HG03095 (cell line): ENCODE measurements at regions not wholly inside any gene's neighbourhood (a gene's known extent, or its start where the extent isn't known, plus 50 kb on each side); places are given as distances from the start of the nearest gene placed in this dataset.

Experiments
- ATAC-seq: cut with Tn5 transposase; IDR thresholded peaks from one replicate; pipeline ENCODE4 v1.9.1; 2021; ENCODE audit warnings: moderate library complexity; ENCODE audit not compliant: unreplicated experiment

DNA sequence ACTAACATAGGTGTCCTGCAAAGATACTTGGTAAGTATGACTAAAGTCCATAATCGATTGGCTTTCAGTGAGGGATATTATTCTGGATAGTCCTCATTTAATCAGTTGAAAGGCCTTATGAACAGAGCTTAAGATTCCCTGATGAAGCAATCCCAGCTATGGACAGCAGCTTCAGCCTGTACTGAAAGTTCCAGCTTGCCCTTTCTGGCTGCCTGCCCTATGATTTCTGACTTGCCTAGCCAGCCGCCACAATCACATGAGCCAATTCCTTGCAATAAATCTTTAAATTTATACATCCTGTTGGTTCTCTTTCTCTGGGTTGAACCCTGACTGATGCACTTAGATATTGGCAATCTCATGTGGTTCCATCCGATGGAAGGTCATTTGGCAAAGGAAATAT lies 759.0 kb upstream of the API5 start:
- no peak for ATAC-seq

DNA sequence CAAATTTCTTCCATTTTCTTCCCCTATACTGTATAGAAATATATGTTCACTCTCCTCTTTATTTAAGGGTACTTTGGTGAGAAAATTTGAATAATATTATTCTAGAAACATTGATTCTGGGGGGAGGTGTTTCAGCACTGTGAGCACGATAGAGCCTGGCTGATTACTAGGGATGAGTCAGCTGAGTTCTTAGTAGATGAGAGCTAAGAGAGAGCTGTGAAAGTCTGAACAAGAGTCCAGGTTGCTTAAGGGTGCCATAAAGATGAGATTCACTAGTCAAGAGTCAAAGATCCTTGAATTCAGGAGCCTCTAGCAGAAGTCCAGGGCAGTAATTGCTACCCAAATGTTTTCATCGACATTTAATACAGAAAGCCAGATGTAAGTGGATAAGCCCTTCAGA lies 756.6 kb upstream of the API5 start:
- no peak for ATAC-seq

DNA sequence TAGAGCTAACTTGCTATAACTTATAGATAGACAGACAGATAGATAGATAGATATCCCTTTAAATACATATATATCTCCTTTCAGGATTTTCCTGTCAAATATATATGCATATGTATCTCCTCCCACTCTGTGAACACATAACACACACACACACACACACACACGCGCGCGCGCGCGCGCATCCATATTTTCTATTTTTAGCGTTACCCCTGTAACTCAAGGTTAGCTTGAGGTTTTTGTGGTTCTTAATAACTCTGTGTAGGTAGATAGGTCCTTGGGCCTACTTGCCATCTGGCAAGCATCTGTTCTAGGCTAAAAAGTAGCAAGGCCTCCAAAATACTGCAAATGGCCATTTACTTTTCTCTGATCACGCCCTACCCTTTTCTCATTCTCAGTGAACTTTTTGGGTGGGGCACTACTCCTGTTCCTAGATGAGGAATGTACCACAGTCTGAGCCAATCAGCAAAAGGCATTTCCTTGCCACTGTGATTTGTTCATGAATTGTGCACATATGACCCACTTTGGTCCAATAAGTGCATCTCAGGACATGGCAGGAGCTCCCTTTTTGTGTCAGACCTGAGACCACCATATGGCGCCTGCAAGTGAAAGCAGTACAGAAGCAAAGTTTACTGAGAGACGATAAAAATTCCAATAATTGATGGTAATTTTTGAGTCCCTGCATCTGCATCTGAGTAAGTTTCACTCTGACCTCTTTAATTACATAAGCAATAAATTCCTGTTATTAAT lies 740.5 kb upstream of the API5 start:
- no peak for ATAC-seq

DNA sequence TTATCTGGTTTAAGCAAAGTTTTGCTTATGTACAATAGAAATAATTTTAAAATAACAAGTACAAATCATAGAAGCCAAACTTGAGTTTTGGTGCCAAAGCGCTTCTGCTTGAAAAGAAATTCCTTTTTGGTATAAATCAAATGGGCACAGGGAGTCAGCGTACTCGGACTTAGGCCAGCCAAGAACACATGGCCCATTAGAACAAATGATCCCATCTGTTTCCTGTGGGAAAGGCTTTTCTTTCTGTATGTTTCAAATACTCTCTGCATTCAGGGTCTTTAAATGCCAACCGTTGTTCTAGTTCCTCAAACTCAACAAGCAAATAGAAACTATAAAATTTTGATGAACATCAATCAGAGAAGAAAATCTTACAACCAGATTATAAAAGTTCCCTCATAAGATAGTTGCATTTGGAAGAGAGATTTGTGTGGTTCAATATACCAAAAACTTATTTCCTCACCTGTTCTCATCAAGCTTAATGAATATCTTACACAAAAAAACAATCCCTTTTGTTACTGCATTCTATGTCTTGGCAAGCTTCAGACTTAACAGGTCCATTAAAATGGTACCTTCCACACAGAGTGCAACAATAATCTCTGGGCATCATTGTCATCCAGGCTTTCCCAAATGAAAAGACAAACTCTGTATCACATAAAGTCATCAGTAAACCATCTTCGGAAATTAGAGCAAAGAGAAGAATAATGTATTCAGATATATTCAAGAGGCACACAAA lies 739.8 kb upstream of the API5 start:
- no peak for ATAC-seq

DNA sequence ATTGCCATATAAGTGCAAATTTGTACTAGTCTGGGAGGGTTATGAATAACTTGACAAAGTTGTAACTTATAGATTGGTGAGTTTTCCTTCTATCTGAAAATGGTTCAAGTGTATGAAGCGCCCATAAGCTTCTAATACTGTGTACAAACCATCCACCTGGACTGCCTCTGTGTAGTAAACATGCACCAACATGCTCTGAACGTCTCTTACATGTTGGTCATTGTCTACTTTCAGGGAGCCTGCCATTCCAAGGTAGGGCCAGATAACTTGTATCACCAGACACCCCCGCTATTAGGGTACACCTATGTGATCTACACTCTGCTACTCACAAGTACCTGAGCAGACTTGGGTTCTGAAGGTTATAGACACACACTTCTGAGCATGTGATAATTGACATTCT lies 735.5 kb upstream of the API5 start:
- ATAC-seq, result no peak

DNA sequence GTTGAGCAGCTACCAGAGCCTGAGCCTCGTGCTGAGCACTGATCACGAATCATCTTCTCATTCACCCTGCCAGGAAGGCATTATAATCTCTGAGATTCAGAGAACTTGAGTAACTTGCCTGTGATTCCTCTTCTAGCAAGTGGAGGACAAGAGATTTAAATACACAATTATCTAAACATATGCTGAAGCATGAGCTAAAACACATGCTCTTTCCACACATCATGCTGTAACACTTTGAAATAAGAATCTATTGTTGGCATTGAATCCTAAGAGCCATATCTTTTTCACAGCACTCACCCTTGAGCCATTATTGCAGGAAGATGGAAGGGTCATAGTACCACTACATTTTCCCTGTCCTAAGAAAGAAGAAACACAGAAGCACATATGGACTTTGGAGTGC lies 722.5 kb upstream of the API5 start:
- no peak for ATAC-seq

DNA sequence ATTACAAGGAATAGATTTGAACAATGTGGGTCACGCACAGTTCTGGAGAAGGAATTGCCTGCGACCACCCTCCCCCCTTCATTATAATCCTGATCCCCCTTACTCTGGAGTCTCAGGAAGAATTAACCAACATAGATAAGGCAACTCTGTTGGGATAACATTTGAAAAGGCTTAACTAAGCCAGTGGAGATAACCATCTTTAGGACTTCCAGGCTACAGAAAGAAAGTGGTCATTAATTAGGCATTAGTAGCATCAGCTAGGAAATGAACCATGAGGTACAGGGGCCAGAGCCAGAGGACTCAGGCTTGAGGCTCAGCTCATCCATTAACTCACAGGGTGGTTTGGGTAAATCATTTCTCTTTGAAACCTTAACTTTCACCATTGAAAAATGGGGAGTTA lies 720.0 kb upstream of the API5 start:
- no peak for ATAC-seq

DNA sequence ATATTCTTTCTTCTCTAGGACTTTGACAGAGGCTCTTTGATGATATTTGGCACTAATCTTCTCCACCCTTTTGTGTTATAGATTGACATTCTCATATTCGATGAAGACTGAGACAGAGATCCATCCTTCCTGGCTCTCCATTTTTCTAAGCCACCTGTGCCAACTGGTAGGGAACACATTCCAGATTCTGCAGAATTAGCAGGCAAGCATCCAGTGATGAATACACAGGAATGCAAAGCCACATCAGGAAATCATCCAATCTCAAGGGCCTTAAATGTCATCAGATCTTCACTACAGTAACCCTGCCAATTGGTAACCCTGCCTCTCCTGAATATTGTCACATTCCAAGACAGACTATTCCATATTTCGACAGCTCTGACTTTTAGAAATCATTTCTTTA lies 718.4 kb upstream of the API5 start:
- ATAC-seq, result no peak

DNA sequence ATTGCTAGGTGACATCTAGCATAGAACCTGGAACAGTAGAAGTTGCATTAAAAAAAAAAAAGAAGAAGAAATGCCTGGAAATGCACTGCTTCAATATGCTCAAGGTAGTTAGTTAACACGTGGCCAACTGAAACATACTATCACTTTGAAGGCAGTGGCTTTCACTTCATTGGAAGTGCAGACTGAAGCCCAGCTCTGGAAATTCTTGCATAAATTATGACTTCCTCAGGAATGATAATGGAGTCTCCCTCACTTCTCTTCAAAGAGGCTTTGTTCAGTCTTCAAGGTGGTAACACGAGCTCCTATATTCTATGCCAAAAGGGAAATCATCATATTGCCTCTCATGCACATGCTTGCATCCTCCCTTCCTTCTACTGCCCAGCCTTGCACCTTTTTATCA lies 715.9 kb upstream of the API5 start:
- no peak for ATAC-seq

DNA sequence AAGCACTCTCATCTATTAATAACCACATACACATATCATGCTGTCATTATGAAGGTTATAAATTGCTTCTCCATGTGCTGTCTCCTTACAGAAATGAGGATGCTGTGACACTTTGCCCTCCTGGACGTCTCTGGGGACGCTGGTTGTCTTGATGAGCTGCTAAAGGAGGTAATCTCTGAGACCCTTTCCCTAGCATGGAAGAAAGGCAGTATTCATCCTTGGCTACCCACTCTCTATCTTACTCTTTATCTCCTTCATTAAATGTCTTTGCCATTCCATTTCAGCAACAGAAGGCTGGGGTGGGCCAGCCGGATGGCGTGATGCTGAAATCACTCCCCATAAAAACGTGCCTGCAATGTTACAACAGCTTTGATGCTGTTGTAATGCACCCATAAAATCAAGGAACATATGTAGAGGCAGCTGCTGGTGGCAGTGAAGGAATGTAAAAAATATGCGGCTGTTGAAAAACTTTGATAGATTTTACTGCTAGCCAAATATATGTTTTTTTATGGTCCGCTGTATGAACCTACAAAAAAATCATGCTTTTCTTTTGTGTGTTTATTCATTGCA lies 715.1 kb upstream of the API5 start:
- no peak for ATAC-seq

DNA sequence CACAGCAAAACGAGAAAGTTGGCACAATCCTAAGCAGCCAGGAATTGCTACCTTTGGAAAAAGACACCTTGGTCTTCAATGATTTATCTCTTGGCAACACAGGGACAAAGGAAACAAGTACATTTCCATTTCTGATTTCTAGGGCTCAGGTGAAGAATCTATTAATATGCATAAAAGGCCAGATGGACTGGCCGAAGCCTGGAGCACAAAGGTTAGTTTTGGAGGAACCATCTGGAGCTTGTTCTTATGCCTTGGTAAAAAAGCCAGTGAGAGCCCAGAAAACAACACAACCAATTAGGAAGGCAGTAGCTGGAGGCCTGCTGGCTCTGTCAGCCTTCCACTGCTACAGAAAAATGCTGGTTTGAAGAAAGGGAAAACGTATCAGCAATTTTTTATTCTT lies 713.5 kb upstream of the API5 start:
- no peak for ATAC-seq

DNA sequence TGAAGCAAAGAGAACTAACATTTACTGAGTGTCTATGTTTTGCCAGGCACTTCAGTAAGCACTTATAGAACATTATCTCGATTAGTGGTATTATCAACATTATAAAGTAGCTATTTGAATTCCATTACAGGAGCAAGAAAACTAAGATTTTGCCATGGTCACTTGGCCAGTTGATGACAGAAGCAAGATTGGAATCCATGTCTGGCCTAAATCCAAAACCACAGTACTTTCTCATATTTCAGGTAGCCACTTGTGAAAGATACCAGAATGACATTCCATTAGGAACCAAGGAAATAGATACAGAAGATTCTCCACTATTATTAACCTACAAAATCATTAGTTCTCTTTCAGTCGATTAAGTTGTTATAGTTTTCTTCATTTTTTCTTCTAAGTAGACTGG lies 691.0 kb upstream of the API5 start:
- ATAC-seq, result no peak

DNA sequence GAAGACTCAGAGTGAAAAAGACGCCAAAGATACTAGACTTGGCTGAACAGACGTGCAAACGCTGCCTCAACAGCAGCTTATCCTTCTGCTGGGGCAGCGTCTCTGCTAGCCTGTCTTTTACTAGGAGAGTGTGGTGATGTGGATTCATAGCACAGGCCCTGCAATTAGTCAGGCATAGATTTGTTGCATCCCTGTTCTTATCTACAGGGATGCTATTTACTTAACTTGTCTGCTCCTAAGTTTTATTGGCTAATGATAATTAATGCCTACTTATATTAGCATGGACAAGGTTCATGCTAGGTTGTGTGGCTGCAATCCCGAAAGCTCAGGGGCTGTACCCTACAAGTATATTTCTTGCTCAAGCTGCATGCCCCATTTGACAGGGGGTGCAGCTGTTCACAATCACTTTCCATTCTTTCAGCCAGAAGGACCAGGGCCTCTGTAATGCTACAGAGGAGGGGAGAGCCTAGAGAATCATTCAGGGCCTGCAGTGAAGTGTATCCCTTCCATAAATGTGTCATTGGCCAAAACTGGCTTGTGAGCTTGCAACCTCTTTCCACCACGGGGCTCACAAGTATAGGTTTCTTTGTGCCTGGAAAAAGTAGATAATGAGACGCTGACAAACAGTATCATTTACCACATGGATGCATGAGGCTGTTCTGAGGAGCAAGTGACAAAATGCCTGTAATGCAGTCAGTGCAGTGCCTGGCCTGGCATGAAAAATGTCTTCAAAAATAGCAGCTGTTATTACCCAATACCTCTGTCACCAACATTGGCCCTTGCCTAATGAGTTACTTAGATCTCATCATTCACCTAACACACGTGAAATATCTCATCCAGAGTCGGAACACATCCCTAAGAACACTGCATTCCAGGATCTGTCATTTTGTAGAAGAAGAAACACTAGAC lies 685.8 kb upstream of the API5 start:
- ATAC-seq, result no peak

DNA sequence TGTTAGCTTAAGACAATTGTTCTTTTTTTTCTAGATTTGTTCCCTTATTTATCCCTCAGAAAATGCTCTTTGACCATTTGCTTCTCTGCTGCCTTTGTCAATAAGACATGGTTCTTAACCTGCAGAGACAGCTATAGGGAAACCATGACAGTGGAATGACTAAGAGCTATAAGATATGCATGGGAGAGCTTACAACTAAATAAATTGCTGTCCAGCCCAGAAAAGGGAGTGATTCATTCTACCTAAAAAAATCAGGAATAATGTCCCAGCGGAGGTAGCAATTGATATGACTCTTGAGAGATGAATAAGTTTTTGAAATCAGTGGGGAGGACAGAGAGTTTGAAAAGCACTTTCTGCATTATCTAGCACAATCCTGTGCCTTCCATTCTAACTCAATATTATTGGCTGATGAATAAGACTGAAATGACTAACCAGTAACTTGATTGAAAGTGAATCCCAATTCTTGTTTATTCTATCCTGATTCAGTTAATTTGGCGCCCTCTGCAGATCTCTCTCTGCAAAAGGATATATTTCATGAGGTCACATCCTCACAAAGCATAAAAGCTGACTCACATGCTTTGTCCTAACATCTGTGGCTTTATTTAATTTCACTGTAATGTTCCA lies 680.5 kb upstream of the API5 start:
- ATAC-seq, result no peak

DNA sequence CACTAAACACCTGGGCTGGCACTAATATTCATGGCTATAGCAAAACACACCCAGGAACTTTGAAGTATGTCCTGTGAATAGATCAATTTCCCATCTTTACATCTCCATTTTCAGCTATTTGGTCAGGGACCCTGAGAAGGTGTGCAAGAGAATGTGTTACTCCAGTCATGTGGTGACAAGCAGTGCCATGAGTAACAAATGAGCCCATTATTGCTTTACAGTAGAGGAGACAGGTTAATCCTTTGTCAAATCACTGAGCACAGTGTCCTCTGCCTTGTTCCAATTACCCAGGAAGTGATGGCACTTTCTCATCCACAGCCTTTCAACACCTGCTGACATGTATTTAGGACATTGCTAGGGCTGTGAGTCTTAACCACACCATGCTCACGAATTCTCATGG lies 664.8 kb upstream of the API5 start:
- ATAC-seq, result no peak

DNA sequence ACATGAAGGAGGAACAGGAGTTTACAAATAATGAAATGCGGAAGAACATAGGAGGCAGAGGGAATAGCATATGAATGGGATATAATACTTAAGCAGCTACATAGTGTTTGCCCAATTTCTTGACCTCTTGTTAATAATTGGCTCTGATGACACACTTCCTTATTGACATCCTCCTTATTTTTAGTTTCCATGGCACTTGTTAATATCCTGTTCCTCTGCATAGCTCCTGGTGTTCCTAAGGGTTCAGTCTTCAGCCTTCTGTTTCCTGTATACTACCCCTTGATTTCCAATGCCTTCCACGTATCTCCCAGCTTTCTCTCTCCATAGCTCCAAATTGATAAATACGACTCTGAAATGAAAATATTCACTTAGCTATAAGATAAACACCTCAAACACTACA lies 663.8 kb upstream of the API5 start:
- ATAC-seq, result no peak

DNA sequence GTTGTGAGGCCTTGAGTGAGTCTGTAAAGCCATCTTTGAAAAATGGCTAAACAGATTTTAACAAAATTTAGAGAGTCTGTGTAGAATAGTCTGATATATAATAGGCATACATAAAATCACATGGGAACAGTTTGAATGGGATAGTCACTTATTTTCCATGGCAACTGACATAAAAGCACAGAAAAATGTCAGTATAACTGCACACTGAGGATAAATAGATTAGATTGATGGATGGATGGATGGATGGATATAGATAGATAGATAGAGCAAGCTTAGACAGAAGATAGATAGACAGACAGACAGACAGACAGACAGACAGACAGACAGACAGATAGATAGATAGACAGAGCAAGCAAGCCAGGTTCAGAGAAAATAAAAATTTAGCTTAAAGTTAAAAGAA lies 660.2 kb upstream of the API5 start:
- no peak for ATAC-seq

DNA sequence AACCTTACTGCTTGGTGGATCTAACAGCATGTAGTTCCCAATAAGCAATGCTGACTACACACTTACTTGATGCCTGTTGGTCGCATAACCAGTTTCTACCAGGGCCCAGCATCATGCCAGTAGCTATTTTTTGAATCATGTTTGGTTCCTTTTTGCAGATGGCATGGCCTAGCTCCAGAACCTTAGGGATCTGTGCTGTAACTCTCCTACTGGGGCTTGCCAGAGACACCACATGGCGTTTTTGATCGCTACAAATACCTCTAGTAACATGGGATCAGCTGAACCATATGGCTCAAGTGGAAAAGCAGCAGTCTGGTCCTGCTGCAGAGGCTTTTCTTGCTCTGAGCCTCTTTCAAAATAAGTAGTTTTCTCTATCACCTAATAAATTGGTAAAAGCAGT lies 654.6 kb upstream of the API5 start:
- no peak for ATAC-seq

DNA sequence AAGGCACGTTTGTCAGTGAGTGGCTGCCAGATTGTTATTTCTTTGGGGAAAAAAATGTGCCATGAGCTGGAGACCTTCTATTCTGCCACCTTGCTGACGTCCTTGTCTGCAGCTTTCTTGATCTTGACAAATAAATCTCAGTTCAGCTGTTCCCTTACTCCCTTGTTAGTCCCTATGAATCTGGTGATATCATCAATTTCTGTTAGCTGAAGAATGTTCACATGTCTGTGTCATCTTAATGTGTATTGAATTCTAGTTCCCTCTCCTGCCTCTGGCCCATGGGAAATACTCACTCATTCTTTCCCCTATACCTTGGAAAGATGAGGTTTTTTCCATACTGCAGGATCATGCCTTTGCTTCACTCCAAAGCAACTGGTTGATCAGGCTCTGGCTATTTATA lies 649.9 kb upstream of the API5 start:
- ATAC-seq, result no peak

DNA sequence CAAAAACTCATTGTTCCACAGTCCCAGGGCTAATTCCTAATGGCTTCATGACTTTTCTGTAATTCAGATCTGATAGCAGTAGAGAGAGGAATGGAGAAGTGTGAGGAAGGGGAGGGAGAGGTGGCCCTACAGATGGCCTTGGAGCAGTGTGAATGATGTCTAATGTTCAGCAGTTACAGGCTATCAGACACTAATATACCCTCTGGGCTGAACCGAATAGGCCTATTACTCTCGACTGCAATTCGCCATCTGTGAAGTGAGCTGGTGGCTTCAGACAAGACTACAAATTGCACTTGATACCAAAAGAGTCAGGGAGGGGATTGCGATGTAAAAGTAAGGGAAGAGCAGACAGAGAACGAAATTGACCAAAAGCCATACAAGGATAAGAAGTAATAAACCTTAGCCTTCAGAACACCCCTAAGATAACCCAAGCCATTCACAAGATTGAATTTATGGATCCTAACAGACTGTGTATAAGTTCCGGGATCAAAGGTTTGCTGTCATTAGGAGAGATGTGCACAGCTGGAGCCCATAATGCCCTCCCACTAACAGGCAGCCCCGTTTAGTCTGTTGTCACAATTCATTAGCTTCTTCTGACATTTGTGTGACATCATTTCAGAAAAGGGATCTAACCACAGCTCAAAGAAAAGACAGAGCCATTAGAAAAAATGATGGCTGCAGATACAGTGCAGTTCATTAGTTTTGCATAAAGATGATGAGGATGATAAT lies 642.4 kb upstream of the API5 start:
- no peak for ATAC-seq
